AG04449 (cell line): ENCODE measurements at regions not wholly inside any gene's neighbourhood (a gene's known extent, or its start where the extent isn't known, plus 50 kb on each side); places are given as distances from the start of the nearest gene placed in this dataset.

Experiments used
- CTCF ChIA-PET: fragments of 350-600 bp; formaldehyde crosslinking; extraction: SDS; loops from one replicate; lab custom pipeline; 2021; ENCODE audit warnings: antibody characterized with exemption; lab: Yijun Ruan, JAX
- POLR2A ChIA-PET: fragments of 400-600, 350-600 bp; formaldehyde crosslinking; extraction: SDS; loops from one replicate; lab custom pipeline; 2020; ENCODE audit warnings: antibody characterized with exemption, inconsistent platforms; lab: Yijun Ruan, JAX
- DNase-seq: peaks from one replicate; pipeline ENCODE4 v3.0.0-alpha.2; 2010; ENCODE audit warnings: low read depth, low spot score
- H3K4me3 ChIP-seq: 2 replicates; pipeline ENCODE4 v1.5.1; 2011; ENCODE audit warnings: low read depth, mild to moderate bottlenecking, control low read depth, low read length
- TF ChIP-seq, protein P1 (sequence below): IDR thresholded peaks from one replicate; pipeline ENCODE4 v1.5.1; 2011; ENCODE audit warnings: mild to moderate bottlenecking, moderate library complexity, low read length, control low read depth, inconsistent platforms; ENCODE audit not compliant: insufficient read depth; ENCODE audit errors: missing control alignments

DNA sequence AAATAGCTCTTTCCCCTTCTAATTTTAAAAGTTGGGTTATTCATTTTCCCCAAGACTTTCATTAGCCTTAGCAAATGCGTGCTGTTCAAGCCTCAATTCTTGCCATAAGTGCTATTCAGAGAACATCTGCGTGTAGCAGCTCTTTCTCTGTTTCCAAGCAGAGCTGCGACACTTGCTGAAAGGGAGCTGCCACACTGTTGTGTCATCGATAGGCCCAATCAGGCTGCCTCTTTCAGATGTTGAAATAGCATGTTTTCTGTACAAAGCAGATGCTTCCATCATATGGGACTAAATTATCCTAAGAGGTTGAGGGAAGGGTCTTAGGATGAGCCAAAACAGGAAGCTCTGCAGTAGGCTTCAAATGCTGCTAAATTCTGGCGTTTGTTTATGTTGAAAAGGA lies 220.9 kb upstream of the CDC14C start:
- ChIA-PET CTCF (no interaction called here), POLR2A (no interaction called here)
- DNase-seq = no peak
- TF ChIP-seq, protein P1, sequence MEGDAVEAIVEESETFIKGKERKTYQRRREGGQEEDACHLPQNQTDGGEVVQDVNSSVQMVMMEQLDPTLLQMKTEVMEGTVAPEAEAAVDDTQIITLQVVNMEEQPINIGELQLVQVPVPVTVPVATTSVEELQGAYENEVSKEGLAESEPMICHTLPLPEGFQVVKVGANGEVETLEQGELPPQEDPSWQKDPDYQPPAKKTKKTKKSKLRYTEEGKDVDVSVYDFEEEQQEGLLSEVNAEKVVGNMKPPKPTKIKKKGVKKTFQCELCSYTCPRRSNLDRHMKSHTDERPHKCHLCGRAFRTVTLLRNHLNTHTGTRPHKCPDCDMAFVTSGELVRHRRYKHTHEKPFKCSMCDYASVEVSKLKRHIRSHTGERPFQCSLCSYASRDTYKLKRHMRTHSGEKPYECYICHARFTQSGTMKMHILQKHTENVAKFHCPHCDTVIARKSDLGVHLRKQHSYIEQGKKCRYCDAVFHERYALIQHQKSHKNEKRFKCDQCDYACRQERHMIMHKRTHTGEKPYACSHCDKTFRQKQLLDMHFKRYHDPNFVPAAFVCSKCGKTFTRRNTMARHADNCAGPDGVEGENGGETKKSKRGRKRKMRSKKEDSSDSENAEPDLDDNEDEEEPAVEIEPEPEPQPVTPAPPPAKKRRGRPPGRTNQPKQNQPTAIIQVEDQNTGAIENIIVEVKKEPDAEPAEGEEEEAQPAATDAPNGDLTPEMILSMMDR = no peak
- H3K4me3 ChIP-seq = no peak overlapping the region

DNA sequence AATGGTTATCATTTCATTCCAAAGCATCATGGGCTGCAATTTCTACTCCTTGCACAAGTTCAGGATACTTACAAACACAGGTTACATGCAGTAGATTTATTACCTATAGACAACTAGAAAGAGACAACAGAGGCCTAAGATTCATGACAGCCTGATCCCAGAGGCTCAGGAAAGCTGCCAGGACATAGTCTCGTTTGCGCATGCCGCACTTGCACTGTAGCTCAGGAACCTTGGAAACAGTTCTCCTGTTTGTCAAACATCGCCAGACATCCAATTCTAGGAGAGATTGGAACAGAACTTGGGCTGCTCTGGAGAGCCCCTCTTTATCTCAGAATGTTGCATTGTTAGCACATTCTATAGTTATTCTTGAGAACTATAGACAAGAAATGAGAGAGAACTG lies 216.2 kb upstream of the CDC14C start:
- CTCF ChIA-PET = no interaction called here

DNA sequence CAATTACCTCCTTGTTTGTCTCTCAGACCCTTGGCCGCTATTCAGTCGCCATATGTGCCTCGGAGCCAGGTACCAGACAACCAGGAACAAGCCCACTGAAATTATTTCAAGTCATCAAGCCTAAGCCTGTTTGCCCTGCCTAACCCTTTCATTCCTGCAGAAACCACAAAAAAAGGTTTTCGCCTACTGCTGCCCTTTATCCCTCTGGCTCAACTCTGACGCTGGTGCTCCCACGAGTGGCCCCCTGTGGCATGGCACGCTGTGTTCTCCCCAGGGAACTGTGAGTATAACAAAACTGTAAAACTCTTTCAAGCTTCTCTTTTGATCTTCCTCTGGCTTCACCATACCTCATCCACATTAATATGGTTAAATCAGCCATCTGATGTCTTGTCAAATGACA lies 215.7 kb upstream of the CDC14C start:
- ChIA-PET CTCF (no interaction called here), POLR2A (no interaction called here)
- TF ChIP-seq, protein P1 = no peak
- no peak for DNase-seq
- H3K4me3 ChIP-seq = no peak overlapping the region

More for the DNA sequence above, 216.2 kb upstream of the CDC14C start:
- H3K4me3 ChIP-seq = no peak overlapping the region
- TF ChIP-seq, protein P1 = no peak
- POLR2A ChIA-PET = no interaction called here
- DNase-seq = no peak

DNA sequence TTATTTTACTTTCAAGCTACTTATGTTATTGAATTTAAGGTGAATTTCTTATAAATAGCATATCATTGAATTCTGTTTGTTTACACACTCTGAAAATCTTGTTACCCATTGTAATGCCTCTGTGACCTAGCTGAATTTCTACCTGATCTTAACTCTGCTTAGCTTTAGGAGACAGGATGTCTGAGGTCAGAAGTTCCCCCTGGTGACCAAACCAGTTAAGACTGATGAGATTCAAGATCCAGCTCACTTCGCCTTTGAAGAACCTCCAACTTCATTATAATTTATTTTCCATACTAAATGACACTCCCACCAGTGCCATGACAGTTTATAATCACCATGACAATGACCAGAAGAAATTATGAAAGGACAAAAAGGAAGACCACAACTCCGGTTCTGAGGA lies 213.4 kb upstream of the CDC14C start:
- H3K4me3 ChIP-seq = no peak overlapping the region
- ChIA-PET POLR2A (no interaction called here), CTCF (no interaction called here)
- TF ChIP-seq, protein P1 = no peak
- DNase-seq = no peak

DNA sequence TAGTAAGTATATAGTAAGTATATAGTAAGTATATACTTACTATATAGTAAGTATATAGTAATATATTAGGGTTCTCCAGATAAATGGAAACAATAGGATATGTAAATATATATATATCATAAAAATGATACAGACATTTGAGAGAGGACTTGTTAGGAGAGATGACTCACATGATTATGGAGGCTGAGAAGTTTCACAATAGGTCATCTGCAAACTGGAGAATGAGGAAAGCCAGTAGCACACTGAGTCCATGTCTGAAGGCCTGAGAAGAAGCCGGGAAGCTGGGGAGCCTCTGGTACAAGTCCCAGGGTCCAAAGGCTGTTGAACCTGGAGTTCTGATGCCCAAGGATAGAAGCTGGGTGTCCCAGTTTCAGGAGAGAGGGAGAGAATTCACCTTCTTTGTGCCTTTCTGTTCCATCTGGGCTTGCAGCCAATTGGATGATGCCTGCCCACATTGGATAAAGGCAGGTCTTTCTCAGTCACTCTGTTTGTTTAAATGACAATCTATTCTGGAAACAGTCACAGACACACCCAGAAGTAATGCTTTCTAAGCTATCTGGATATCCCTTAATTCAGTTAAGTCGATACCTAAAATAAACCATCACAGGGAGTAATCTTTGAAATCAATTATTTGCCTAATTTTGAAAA lies 205.5 kb upstream of the CDC14C start:
- no peak for DNase-seq
- POLR2A ChIA-PET = no interaction called here
- CTCF ChIA-PET = no interaction called here
- no peak overlapping the region for H3K4me3 ChIP-seq
- TF ChIP-seq, protein P1 = no peak

DNA sequence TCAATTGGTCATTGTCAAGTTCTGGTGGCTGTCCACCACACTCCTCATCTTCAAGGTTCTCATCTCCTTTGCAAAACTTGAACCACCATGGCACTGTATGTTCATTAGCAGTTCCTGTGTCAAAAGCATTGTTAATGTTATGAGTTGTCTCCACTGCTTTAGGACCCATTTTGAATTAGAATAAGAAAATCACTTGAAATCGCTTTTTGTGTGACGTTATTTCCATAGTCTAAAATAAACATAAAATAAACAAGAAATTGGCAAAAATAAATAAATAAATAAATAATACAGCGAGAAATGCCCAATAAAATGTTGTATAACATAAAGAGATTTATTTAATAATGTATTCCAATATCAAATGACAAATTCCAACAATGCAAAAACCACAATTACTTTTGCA lies 195.5 kb upstream of the CDC14C start:
- no peak overlapping the region for H3K4me3 ChIP-seq
- TF ChIP-seq, protein P1 = no peak
- DNase-seq = no peak
- ChIA-PET POLR2A (no interaction called here), CTCF (no interaction called here)
